ENCODE measurements at regions not wholly inside any gene's neighbourhood (a gene's known extent, or its start where the extent isn't known, plus 50 kb on each side); places are given as distances from the start of the nearest gene placed in this dataset.

DNA sequence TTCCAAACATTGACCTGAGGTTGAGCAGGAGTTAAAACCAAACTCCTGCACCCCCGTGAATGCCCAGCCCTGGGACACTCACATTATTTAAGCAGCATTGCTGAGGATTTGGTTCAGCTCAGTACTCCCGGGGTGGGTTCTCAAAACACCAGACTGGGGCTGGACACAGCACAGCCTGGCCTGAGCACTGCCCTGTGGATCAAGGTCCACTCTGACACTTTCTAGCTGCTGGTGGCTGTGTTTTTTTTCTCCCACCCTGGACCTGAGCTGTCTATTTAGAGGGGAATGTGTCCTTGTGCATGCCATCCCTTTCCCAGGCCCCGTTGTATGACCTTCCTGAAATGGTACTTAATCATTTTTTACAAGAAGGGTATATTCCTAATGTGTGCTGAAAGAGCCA, 94.7 kb upstream of the GJB6 start:
- no peak overlapping the region for H3K9ac ChIP-seq (ENCODE audit: insufficient read depth in 1 of 2, low read depth in 2 of 2, low read length in 2 of 2)
- no peaks in the 10 kb centered on the region for H3K9me3 ChIP-seq (replicated peaks; ENCODE audit: control insufficient read depth, insufficient read depth, low read depth, low read length)
- CTCF ChIA-PET (ENCODE audit: low intra/inter-chr PET ratio), result no interaction called here
- 0% methylated on average over 2 of the region's 3 CpGs for WGBS (ENCODE audit: insufficient coverage, low coverage, missing lambda C conversion rate)
- H3K27me3 ChIP-seq (ENCODE audit: control insufficient read depth in 2 of 2, insufficient read depth in 2 of 2, low read length in 2 of 2), result no peaks in the 10 kb centered on the region
- H3K4me3 ChIP-seq, result no peak overlapping the region
- no peaks in the 10 kb centered on the region for H3K9me1 ChIP-seq (ENCODE audit: control insufficient read depth, insufficient read depth, low read length)
- intact Hi-C loops (cut with micrococcal nuclease) (no loop called here), in situ Hi-C loops (cut with MboI) (no loop called here)
- ATAC-seq (no peak), DNase-seq (ENCODE audit: extremely low read depth in 1 of 4, low spot score in 3 of 4) (no peak), FAIRE-seq (no peak)
- no peak overlapping the region for H3K4me2 ChIP-seq (ENCODE audit: insufficient read depth, low read length)
- H3K4me1 ChIP-seq (replicated peaks in 1 of 2; ENCODE audit: control insufficient read depth in 2 of 2, insufficient read depth in 2 of 2, low read length in 2 of 2), result no peaks in the 10 kb centered on the region
- POLR2A ChIA-PET, result interaction anchor here (0.6 kb wide), 1 partner anchor 208 kb away, joined by 3 read pairs; no protein-coding TSS in a partner anchor
- no peak overlapping the region for H3K27ac ChIP-seq (ENCODE audit: extremely low read depth, low read depth, low read length)
- no peaks in the 10 kb centered on the region for H3K36me3 ChIP-seq (ENCODE audit: control insufficient read depth, insufficient read depth, low read length)
- TF ChIP-seq ZNF707 (CRISPR knock-in tag; conservative IDR thresholded peaks at IDR 0.05) (no peak), ZNF507 (tag; conservative IDR thresholded peaks at IDR 0.05) (no peak), ZNF146 (CRISPR knock-in tag; IDR thresholded peaks at IDR 0.05; ENCODE audit: unreplicated experiment) (no peak), CBX5 (IDR thresholded peaks at IDR 0.05; ENCODE audit: borderline replicate concordance, low read depth) (no peak)
- H4K20me1 ChIP-seq (replicated peaks; ENCODE audit: control insufficient read depth, insufficient read depth, low read length), result no peaks in the 10 kb centered on the region
- H3K79me2 ChIP-seq (ENCODE audit: control insufficient read depth, insufficient read depth, low read length), result no peaks in the 10 kb centered on the region
- no peak overlapping the region for H2AFZ ChIP-seq (ENCODE audit: low read depth, low read length)
- no TSS peak for BruUV-seq (replicated peaks)

GRCh38 chr13:20326276-20326675, 94.2 kb upstream of the GJB6 start:
- no peak for ATAC-seq
- Histone ChIP-seq H3K9me3 (replicated peaks; ENCODE audit: control insufficient read depth, insufficient read depth, low read depth, low read length) (no peaks in the 10 kb centered on the region), H2AFZ (ENCODE audit: low read depth, low read length) (no peak overlapping the region), H3K27ac (ENCODE audit: extremely low read depth, low read depth, low read length) (no peak overlapping the region), H3K4me1 (replicated peaks in 1 of 2; ENCODE audit: control insufficient read depth in 2 of 2, insufficient read depth in 2 of 2, low read length in 2 of 2) (no peaks in the 10 kb centered on the region), H3K4me2 (ENCODE audit: insufficient read depth, low read length) (no peak overlapping the region), H3K79me2 (ENCODE audit: control insufficient read depth, insufficient read depth, low read length) (no peaks in the 10 kb centered on the region), H4K20me1 (replicated peaks; ENCODE audit: control insufficient read depth, insufficient read depth, low read length) (no peaks in the 10 kb centered on the region), H3K9me1 (ENCODE audit: control insufficient read depth, insufficient read depth, low read length) (no peaks in the 10 kb centered on the region), H3K9ac (ENCODE audit: insufficient read depth in 1 of 2, low read depth in 2 of 2, low read length in 2 of 2) (no peak overlapping the region), H3K4me3 (no peak overlapping the region), H3K36me3 (ENCODE audit: control insufficient read depth, insufficient read depth, low read length) (no peaks in the 10 kb centered on the region), H3K27me3 (ENCODE audit: control insufficient read depth in 2 of 2, insufficient read depth in 2 of 2, low read length in 2 of 2) (no peaks in the 10 kb centered on the region)
- WGBS (ENCODE audit: insufficient coverage, low coverage, missing lambda C conversion rate), result 0% methylated on average over 7 of the region's 7 CpGs
- in situ Hi-C loops (cut with MboI), result no loop called here
- ChIA-PET POLR2A (interaction anchor here (0.6 kb wide), 1 partner anchor 208 kb away, joined by 3 read pairs; no protein-coding TSS in a partner anchor), CTCF (ENCODE audit: low intra/inter-chr PET ratio) (no interaction called here)
- no TSS peak for BruUV-seq (replicated peaks)
- FAIRE-seq, result no peak
- intact Hi-C loops (cut with micrococcal nuclease), result no loop called here
- no peak for DNase-seq (ENCODE audit: extremely low read depth in 1 of 4, low spot score in 3 of 4)
- no peak for TF ChIP-seq KAT2B (IDR thresholded peaks at IDR 0.05; ENCODE audit: low read depth, low read length)
- TF ChIP-seq MYC (IDR thresholded peaks at IDR 0.05; ENCODE audit: low read depth, low read length), result no peak
- TF ChIP-seq MYC (CRISPR knock-in tag; IDR thresholded peaks at IDR 0.05; ENCODE audit: borderline replicate concordance, low read depth), result no peak
- TF ChIP-seq ILF3 (IDR thresholded peaks at IDR 0.05; ENCODE audit: borderline replicate concordance), result no peak
- no peak for TF ChIP-seq ZNF586 (CRISPR knock-in tag; conservative IDR thresholded peaks at IDR 0.05)
- TF ChIP-seq CHD4 (IDR thresholded peaks at IDR 0.05; ENCODE audit: insufficient read depth, insufficient replicate concordance, low read depth, low read length, poor library complexity, severe bottlenecking), result no peak
- no peak for TF ChIP-seq RBM17 (IDR thresholded peaks at IDR 0.05; ENCODE audit: borderline replicate concordance, low read depth, low read length)
- no peak for TF ChIP-seq ZNF695 (CRISPR knock-in tag; IDR thresholded peaks at IDR 0.05)
- no peak for TF ChIP-seq ZC3H11A (IDR thresholded peaks at IDR 0.05; ENCODE audit: low read depth, low read length)
- no peak for TF ChIP-seq U2AF1 (optimal IDR thresholded peaks at IDR 0.05; ENCODE audit: low read depth, low read length)
- TF ChIP-seq DIDO1 (tag; IDR thresholded peaks at IDR 0.05; ENCODE audit: low read depth), result no peak
- no peak for TF ChIP-seq MIER1 (IDR thresholded peaks at IDR 0.05; ENCODE audit: low read depth)
- TF ChIP-seq POLR3A (IDR thresholded peaks at IDR 0.05; ENCODE audit: borderline replicate concordance, extremely low read depth, insufficient read depth, insufficient read length), result no peak
- no peak for TF ChIP-seq ATF1 (CRISPR knock-in tag; IDR thresholded peaks at IDR 0.05)
- no peak for TF ChIP-seq ATF1 (tag; IDR thresholded peaks at IDR 0.05)
- no peak for TF ChIP-seq HNRNPUL1 (IDR thresholded peaks at IDR 0.05; ENCODE audit: low read length)
- no peak for TF ChIP-seq HCFC1 (IDR thresholded peaks at IDR 0.05; ENCODE audit: low read depth, low read length)
